GM12891 (cell line): ENCODE measurements at regions not wholly inside any gene's neighbourhood (a gene's known extent, or its start where the extent isn't known, plus 50 kb on each side); places are given as distances from the start of the nearest gene placed in this dataset.

Source experiments
- DNase-seq: peaks from one replicate; pipeline ENCODE4 v3.0.0; 2011; ENCODE audit warnings: low spot score; ENCODE audit not compliant: insufficient read length
- FAIRE-seq: peaks from 2 replicates; lab custom pipeline; 2011; peaks lifted over from hg19 to GRCh38; lab: Jason Lieb, UNC
- PAX5 ChIP-seq: IDR thresholded peaks from 2 replicates; pipeline ENCODE4 v1.6.1; 2011; ENCODE audit warnings: low read length, moderate library complexity, mild to moderate bottlenecking; ENCODE audit not compliant: insufficient read depth, severe bottlenecking
- POLR2A ChIP-seq: IDR thresholded peaks from 2 replicates; pipeline ENCODE4 v1.6.1; 2011; ENCODE audit warnings: low read depth, low read length, control low read depth
- POLR2AphosphoS5 ChIP-seq: IDR thresholded peaks from 2 replicates; pipeline ENCODE4 v1.6.1; 2011; ENCODE audit warnings: low read depth, low read length, control low read depth
- POU2F2 ChIP-seq: IDR thresholded peaks from 2 replicates; pipeline ENCODE4 v1.6.1; 2011; ENCODE audit warnings: low read depth, mild to moderate bottlenecking, control low read depth, low read length, moderate library complexity
- SPI1 ChIP-seq: IDR thresholded peaks from 2 replicates; pipeline ENCODE4 v1.6.1; 2011; ENCODE audit warnings: low read depth, low read length, control low read depth
- TAF1 ChIP-seq: IDR thresholded peaks from 2 replicates; pipeline ENCODE4 v1.6.1; 2011; ENCODE audit warnings: low read depth, low read length, control low read depth

- no peak for FAIRE-seq
- DNase-seq: no peak
- TF ChIP-seq POLR2A (no peak), POU2F2 (no peak), SPI1 (no peak), PAX5 (no peak), POLR2AphosphoS5 (no peak), TAF1 (no peak)
Observed at GRCh38 chr5:107135391-107135790, 535.3 kb downstream of the EFNA5 start.

DNA sequence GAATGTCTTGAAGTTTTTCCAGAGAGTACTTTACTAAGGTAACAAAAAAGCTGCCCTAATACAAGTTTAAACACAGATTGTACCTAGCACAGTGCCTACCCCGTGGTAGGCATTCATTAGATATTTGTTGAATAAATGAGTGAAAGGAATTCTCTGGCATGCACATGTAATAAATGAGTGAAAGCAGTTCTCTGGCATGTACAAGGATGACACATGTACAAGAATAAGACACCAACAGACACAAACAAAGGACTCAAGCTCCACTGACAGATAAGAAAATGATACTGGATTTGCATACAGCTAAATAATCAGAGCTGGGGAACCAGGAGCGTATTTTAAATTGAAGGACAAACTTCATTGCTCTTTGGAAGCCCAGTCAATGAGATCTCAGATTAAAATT lies 535.8 kb downstream of the EFNA5 start:
- FAIRE-seq (no peak), DNase-seq (no peak)
- no peak for TF ChIP-seq SPI1
- TF ChIP-seq PAX5: no peak
- TF ChIP-seq POU2F2: no peak
- TF ChIP-seq POLR2AphosphoS5: no peak
- no peak for TF ChIP-seq POLR2A
- TF ChIP-seq TAF1: no peak

DNA sequence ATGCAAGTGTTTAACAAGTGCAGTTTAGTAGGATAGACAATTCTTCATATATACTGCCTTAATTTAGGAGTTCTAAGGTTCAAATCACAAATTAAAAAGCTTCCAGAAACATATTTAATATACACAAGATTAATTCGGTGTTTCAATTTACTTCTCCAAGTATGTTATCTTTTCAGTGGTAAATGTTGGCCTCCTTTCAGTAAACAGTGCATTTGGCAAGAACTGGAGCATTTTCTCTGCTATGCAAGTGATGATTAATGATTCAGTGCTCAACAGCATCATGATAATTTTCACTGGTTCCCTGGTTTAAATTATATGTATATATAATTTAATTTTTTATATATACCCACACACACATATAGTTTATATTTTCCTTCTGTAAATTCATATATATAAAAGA lies 541.7 kb downstream of the EFNA5 start:
- DNase-seq (no peak), FAIRE-seq (no peak)
- TF ChIP-seq PAX5 (no peak), TAF1 (no peak), POU2F2 (no peak), POLR2A (no peak), POLR2AphosphoS5 (no peak), SPI1 (no peak)

- DNase-seq (no peak), FAIRE-seq (no peak)
- TF ChIP-seq POLR2A: no peak
- TF ChIP-seq SPI1: no peak
- TF ChIP-seq POU2F2: no peak
- TF ChIP-seq TAF1: no peak
Observed at GRCh38 chr5:107127878-107128277, 542.9 kb downstream of the EFNA5 start.

- DNase-seq (no peak), FAIRE-seq (no peak)
- TF ChIP-seq PAX5: no peak
- TF ChIP-seq POU2F2: no peak
- TF ChIP-seq SPI1: no peak
- TF ChIP-seq TAF1: no peak
- no peak for TF ChIP-seq POLR2A
- no peak for TF ChIP-seq POLR2AphosphoS5
Observed at GRCh38 chr5:107126341-107126740, 544.4 kb downstream of the EFNA5 start.

GRCh38 chr5:107124376-107124775 lies 546.4 kb downstream of the EFNA5 start:
- no peak for FAIRE-seq
- DNase-seq: no peak

DNA sequence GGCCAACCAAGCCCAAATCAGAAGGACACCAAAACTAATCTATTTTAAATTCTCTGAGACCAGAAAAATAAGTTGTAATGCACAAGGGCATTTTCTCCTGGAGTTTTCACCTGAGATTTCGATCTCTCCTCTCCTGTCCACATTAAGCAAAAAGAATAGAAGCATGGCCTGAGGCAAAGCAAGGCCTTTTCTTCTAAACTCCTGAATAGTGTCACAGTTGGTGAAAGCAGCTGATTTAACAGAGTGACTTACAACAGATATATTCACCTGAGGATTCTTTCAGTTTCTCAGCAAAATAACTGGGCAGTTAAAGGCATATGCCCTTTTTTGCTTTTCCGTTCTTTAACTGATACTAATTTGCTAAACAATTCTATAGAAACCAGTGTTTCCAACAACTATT lies 547.7 kb downstream of the EFNA5 start:
- no peak for DNase-seq
- no peak for FAIRE-seq
- TF ChIP-seq PAX5 (no peak), TAF1 (no peak), POLR2A (no peak), POLR2AphosphoS5 (no peak)

More at GRCh38 chr5:107124376-107124775, 546.4 kb downstream of the EFNA5 start:
- TF ChIP-seq TAF1 (no peak), POLR2AphosphoS5 (no peak), PAX5 (no peak)

- FAIRE-seq (no peak), DNase-seq (no peak)
- TF ChIP-seq PAX5 (no peak), SPI1 (no peak)
Observed at GRCh38 chr5:107121793-107122519, 548.8 kb downstream of the EFNA5 start.

DNA sequence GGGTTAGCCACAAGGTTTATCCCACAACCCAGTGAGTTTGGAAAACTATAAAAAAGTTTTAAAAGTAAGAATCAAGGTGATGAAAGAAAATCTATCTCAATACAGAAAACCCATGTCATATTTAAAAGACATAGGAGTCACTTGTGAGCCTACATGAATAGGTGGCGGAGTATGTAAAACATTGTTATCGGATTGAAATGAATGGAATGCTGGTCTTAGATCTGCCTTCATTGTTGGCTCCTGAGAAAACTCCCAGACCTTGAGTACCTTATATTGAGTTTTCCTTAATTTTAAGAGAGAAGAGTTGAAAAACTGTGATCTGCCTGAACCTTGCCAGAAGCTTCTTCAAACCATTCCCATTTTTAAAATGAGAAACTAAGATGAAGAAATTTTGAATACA lies 551.1 kb downstream of the EFNA5 start:
- no peak for FAIRE-seq
- TF ChIP-seq POLR2A: no peak
- TF ChIP-seq SPI1: no peak
- no peak for TF ChIP-seq PAX5
- no peak for TF ChIP-seq TAF1
- TF ChIP-seq POU2F2: no peak
- no peak for TF ChIP-seq POLR2AphosphoS5
- no peak for DNase-seq
